Calu3 (cell line): ENCODE measurements at regions not wholly inside any gene's neighbourhood (a gene's known extent, or its start where the extent isn't known, plus 50 kb on each side); places are given as distances from the start of the nearest gene placed in this dataset.

Experiments
- BruUV-seq: library from RNA; stranded (reverse); fragments of 400-500 nt; replicated peaks from 2 replicates; lab custom pipeline; 2021; lab: Mats Ljungman, UMichigan
- CTCF ChIA-PET: fragments of 300-600 bp; sonication (Branson Sonifier 250); formaldehyde crosslinking; loops from one replicate; lab custom pipeline; 2022; ENCODE audit warnings: antibody characterized with exemption; lab: Charles Lee
- DNase-seq: peaks from one replicate; pipeline ENCODE4 v3.0.0; 2022
- H3K27ac Mint-ChIP-seq: one replicate; pipeline ENCODE4 v1.8.0; 2022; ENCODE audit warnings: mixed read lengths; ENCODE audit not compliant: unreplicated experiment
- H3K27me3 Mint-ChIP-seq: one replicate; pipeline ENCODE4 v1.8.0; 2022; ENCODE audit warnings: mixed read lengths; ENCODE audit not compliant: unreplicated experiment
- H3K36me3 Mint-ChIP-seq: one replicate; pipeline ENCODE4 v1.8.0; 2022; ENCODE audit warnings: mild to moderate bottlenecking, moderate library complexity, mixed read lengths; ENCODE audit not compliant: insufficient read depth, unreplicated experiment
- H3K4me1 Mint-ChIP-seq: one replicate; pipeline ENCODE4 v1.8.0; 2022; ENCODE audit warnings: mild to moderate bottlenecking, low read depth, mixed read lengths; ENCODE audit not compliant: unreplicated experiment
- H3K4me3 Mint-ChIP-seq: one replicate; pipeline ENCODE4 v1.8.0; 2022; ENCODE audit warnings: mild to moderate bottlenecking, low read depth, moderate library complexity, mixed read lengths; ENCODE audit not compliant: unreplicated experiment
- H3K9me3 Mint-ChIP-seq: one replicate; pipeline ENCODE4 v1.8.0; 2022; ENCODE audit warnings: low read depth, mixed read lengths; ENCODE audit not compliant: unreplicated experiment
- CTCF ChIP-seq: fragments of 200-600 bp; IDR thresholded peaks from one replicate; pipeline ENCODE4 v1.8.0; 2022; ENCODE audit warnings: antibody characterized with exemption; ENCODE audit not compliant: unreplicated experiment
- intact Hi-C: fragments of 100-400 bp; cut with micrococcal nuclease; formaldehyde crosslinking; loops from one replicate; pipeline ENCODE4 v1.10.0; 2022; ENCODE audit not compliant: unreplicated experiment

GRCh38 chr7:115252461-115252860 is 330.6 kb downstream of the MDFIC start:
- CTCF ChIA-PET: no interaction called here
- H3K27me3 Mint-ChIP-seq: no peaks in the 10 kb centered on the region
- H3K9me3 Mint-ChIP-seq: no peaks in the 10 kb centered on the region
- H3K27ac Mint-ChIP-seq: no peak overlapping the region
- intact Hi-C loops: no loop called here
- TF ChIP-seq CTCF: no peak
- no TSS peak for BruUV-seq
- H3K4me1 Mint-ChIP-seq: no peaks in the 10 kb centered on the region
- no peak overlapping the region for H3K4me3 Mint-ChIP-seq
- DNase-seq: no peak
- H3K36me3 Mint-ChIP-seq: no peaks in the 10 kb centered on the region

- Mint-ChIP-seq H3K27me3 (no peaks in the 10 kb centered on the region), H3K9me3 (no peaks in the 10 kb centered on the region), H3K36me3 (no peaks in the 10 kb centered on the region), H3K4me1 (no peaks in the 10 kb centered on the region), H3K27ac (no peak overlapping the region), H3K4me3 (no peak overlapping the region)
- TF ChIP-seq CTCF: no peak
- no TSS peak for BruUV-seq
- intact Hi-C loops: no loop called here
- DNase-seq: no peak
- CTCF ChIA-PET: no interaction called here
Measured at GRCh38 chr7:115249080-115249479, 327.2 kb downstream of the MDFIC start.

- intact Hi-C loops: no loop called here
- no peak overlapping the region for H3K4me3 Mint-ChIP-seq
- no peaks in the 10 kb centered on the region for H3K36me3 Mint-ChIP-seq
- CTCF ChIA-PET: no interaction called here
- H3K4me1 Mint-ChIP-seq: no peaks in the 10 kb centered on the region
- H3K27me3 Mint-ChIP-seq: no peaks in the 10 kb centered on the region
- no TSS peak for BruUV-seq
- H3K27ac Mint-ChIP-seq: no peak overlapping the region
- no peak for DNase-seq
- no peak for TF ChIP-seq CTCF
- H3K9me3 Mint-ChIP-seq: peaks cover 2% of the 10 kb centered on the region
Measured at GRCh38 chr7:115241151-115241550, 319.3 kb downstream of the MDFIC start.

- TF ChIP-seq CTCF: no peak
- Mint-ChIP-seq H3K4me1 (no peaks in the 10 kb centered on the region), H3K4me3 (no peak overlapping the region), H3K27ac (no peak overlapping the region), H3K9me3 (peaks cover 2% of the 10 kb centered on the region), H3K27me3 (no peaks in the 10 kb centered on the region), H3K36me3 (no peaks in the 10 kb centered on the region)
- no TSS peak for BruUV-seq
- intact Hi-C loops: no loop called here
- DNase-seq: no peak
- CTCF ChIA-PET: interaction anchor here (0.9 kb wide), 1 partner anchor 9 kb away, joined by 4 read pairs; no protein-coding TSS in a partner anchor
Measured at GRCh38 chr7:115240242-115240641, 318.3 kb downstream of the MDFIC start.
